ENCODE measurements at regions not wholly inside any gene's neighbourhood (a gene's known extent, or its start where the extent isn't known, plus 50 kb on each side); places are given as distances from the start of the nearest gene placed in this dataset.

- TF ChIP-seq, protein P1, sequence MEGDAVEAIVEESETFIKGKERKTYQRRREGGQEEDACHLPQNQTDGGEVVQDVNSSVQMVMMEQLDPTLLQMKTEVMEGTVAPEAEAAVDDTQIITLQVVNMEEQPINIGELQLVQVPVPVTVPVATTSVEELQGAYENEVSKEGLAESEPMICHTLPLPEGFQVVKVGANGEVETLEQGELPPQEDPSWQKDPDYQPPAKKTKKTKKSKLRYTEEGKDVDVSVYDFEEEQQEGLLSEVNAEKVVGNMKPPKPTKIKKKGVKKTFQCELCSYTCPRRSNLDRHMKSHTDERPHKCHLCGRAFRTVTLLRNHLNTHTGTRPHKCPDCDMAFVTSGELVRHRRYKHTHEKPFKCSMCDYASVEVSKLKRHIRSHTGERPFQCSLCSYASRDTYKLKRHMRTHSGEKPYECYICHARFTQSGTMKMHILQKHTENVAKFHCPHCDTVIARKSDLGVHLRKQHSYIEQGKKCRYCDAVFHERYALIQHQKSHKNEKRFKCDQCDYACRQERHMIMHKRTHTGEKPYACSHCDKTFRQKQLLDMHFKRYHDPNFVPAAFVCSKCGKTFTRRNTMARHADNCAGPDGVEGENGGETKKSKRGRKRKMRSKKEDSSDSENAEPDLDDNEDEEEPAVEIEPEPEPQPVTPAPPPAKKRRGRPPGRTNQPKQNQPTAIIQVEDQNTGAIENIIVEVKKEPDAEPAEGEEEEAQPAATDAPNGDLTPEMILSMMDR (IDR thresholded peaks at IDR 0.05): no peak
- TF ChIP-seq EZH2 (IDR thresholded peaks at IDR 0.05): no peak
- TF ChIP-seq EZH2phosphoT487 (IDR thresholded peaks at IDR 0.05): no peak
Observed at GRCh38 chr12:62205346-62205745, 54.9 kb upstream of the USP15 start.
